Left renal pelvis (tissue), 4 donors: ENCODE measurements at regions not wholly inside any gene's neighbourhood (a gene's known extent, or its start where the extent isn't known, plus 50 kb on each side); places are given as distances from the start of the nearest gene placed in this dataset.
A peak's percentile ranks its signal among the peaks of the same experiment; 100 is the strongest.

Experiments used
- DNase-seq, 4 donors: peaks; one replicate each; pipeline ENCODE4 v3.0.0-alpha.2; 2013; ENCODE audit warnings: low read depth in 4 of 4, low spot score in 3 of 4

GRCh38 chr13:34583181-34583580, 358.9 kb upstream of the NBEA start:
- DNase-seq: no peak

GRCh38 chr13:34587576-34587975, 354.5 kb upstream of the NBEA start:
- no peak for DNase-seq

- no peak for DNase-seq
Observed at GRCh38 chr13:34588362-34588761, 353.7 kb upstream of the NBEA start.

GRCh38 chr13:34589581-34589980, 352.5 kb upstream of the NBEA start:
- DNase-seq: no peak

GRCh38 chr13:34591129-34591528, 350.9 kb upstream of the NBEA start:
- no peak for DNase-seq

- no peak for DNase-seq
Observed at GRCh38 chr13:34591900-34592529, 350.1 kb upstream of the NBEA start.

GRCh38 chr13:34593658-34594057, 348.4 kb upstream of the NBEA start:
- no peak for DNase-seq

GRCh38 chr13:34594507-34594906, 347.6 kb upstream of the NBEA start:
- no peak for DNase-seq

- no peak for DNase-seq
Observed at GRCh38 chr13:34608331-34608730, 333.7 kb upstream of the NBEA start.

GRCh38 chr13:34611671-34612070, 330.4 kb upstream of the NBEA start:
- peak in 3 of 4 donors; percentile 10 to 25 (median 19) for DNase-seq

- no peak for DNase-seq
Observed at GRCh38 chr13:34617473-34618083, 324.5 kb upstream of the NBEA start.

GRCh38 chr13:34618654-34619053, 323.4 kb upstream of the NBEA start:
- no peak for DNase-seq

- no peak for DNase-seq
Observed at GRCh38 chr13:34619326-34619725, 322.7 kb upstream of the NBEA start.

GRCh38 chr13:34620074-34620850, 321.8 kb upstream of the NBEA start:
- no peak for DNase-seq

- DNase-seq: no peak
Observed at GRCh38 chr13:34620862-34621261, 321.2 kb upstream of the NBEA start.

- no peak for DNase-seq
Observed at GRCh38 chr13:34623331-34623730, 318.7 kb upstream of the NBEA start.

- DNase-seq: no peak
Observed at GRCh38 chr13:34627509-34628208, 314.4 kb upstream of the NBEA start.

- no peak for DNase-seq
Observed at GRCh38 chr13:34628209-34628682, 313.8 kb upstream of the NBEA start.

- DNase-seq: no peak
Observed at GRCh38 chr13:34634448-34634847, 307.6 kb upstream of the NBEA start.

- no peak for DNase-seq
Observed at GRCh38 chr13:34637138-34637537, 304.9 kb upstream of the NBEA start.

- no peak for DNase-seq
Observed at GRCh38 chr13:34637636-34638035, 304.4 kb upstream of the NBEA start.
